GM21381 (cell line): ENCODE measurements at regions not wholly inside any gene's neighbourhood (a gene's known extent, or its start where the extent isn't known, plus 50 kb on each side); places are given as distances from the start of the nearest gene placed in this dataset.
A peak's percentile ranks its signal among the peaks of the same experiment; 100 is the strongest.
"Not testable (repeated sequence)": the region's sequence is repeated elsewhere in the genome, so short reads cannot be mapped to it uniquely, and the experiment has no call there.

Experiments
- ATAC-seq: cut with Tn5 transposase; IDR thresholded peaks from one replicate; pipeline ENCODE4 v1.9.1; 2021; ENCODE audit warnings: mild to moderate bottlenecking, moderate library complexity; ENCODE audit not compliant: unreplicated experiment

GRCh38 chr9:73337182-73337581 is 185.5 kb downstream of the ANXA1 start:
- ATAC-seq: not testable (repeated sequence)

- no peak for ATAC-seq
Observed at GRCh38 chr9:73344060-73344459, 192.4 kb downstream of the ANXA1 start.

- ATAC-seq: no peak
Observed at GRCh38 chr9:73347123-73347522, 195.5 kb downstream of the ANXA1 start.

- no peak for ATAC-seq
Observed at GRCh38 chr9:73347720-73348119, 196.1 kb downstream of the ANXA1 start.

- no peak for ATAC-seq
Observed at GRCh38 chr9:73348471-73348870, 196.8 kb downstream of the ANXA1 start.

- ATAC-seq: no peak
Observed at GRCh38 chr9:73349476-73349875, 197.8 kb downstream of the ANXA1 start.

- no peak for ATAC-seq
Observed at GRCh38 chr9:73357607-73358006, 205.9 kb downstream of the ANXA1 start.

- no peak for ATAC-seq
Observed at GRCh38 chr9:73370053-73370452, 218.4 kb downstream of the ANXA1 start.

- no peak for ATAC-seq
Observed at GRCh38 chr9:73371801-73372200, 220.1 kb downstream of the ANXA1 start.

GRCh38 chr9:73380411-73380810 is 228.7 kb downstream of the ANXA1 start:
- ATAC-seq: no peak

GRCh38 chr9:73402081-73403028 is 250.7 kb downstream of the ANXA1 start:
- ATAC-seq: no peak

GRCh38 chr9:73411494-73411893 is 259.8 kb downstream of the ANXA1 start:
- ATAC-seq: no peak

GRCh38 chr9:73412874-73413273 is 261.2 kb downstream of the ANXA1 start:
- ATAC-seq: no peak

- no peak for ATAC-seq
Observed at GRCh38 chr9:73423891-73424290, 272.2 kb downstream of the ANXA1 start.

GRCh38 chr9:73426269-73426668 is 274.6 kb downstream of the ANXA1 start:
- ATAC-seq: no peak

GRCh38 chr9:73434826-73435225 is 283.2 kb downstream of the ANXA1 start:
- ATAC-seq: no peak

GRCh38 chr9:73437758-73438157 is 286.1 kb downstream of the ANXA1 start:
- peak; percentile 81 for ATAC-seq

- not testable (repeated sequence) for ATAC-seq
Observed at GRCh38 chr9:73439839-73440238, 288.2 kb downstream of the ANXA1 start.

- ATAC-seq: no peak
Observed at GRCh38 chr9:73441223-73441622, 289.6 kb downstream of the ANXA1 start.

- no peak for ATAC-seq
Observed at GRCh38 chr9:73441890-73442818, 290.5 kb downstream of the ANXA1 start.

- no peak for ATAC-seq
Observed at GRCh38 chr9:73444821-73445220, 293.2 kb downstream of the ANXA1 start.

GRCh38 chr9:73445384-73445783 is 293.7 kb downstream of the ANXA1 start:
- ATAC-seq: not testable (repeated sequence)
